ENCODE measurements at regions not wholly inside any gene's neighbourhood (a gene's known extent, or its start where the extent isn't known, plus 50 kb on each side); places are given as distances from the start of the nearest gene placed in this dataset.
"Not testable (repeated sequence)": the region's sequence is repeated elsewhere in the genome, so short reads cannot be mapped to it uniquely, and the experiment has no call there.

- DNase-seq: no peak
These were observed 649.0 kb upstream of the ANKRD30A start for GRCh38 chr10:36476399-36476798.

- no peak for DNase-seq
These were observed 649.7 kb upstream of the ANKRD30A start for GRCh38 chr10:36475746-36476145.

GRCh38 chr10:36474456-36474855, 650.9 kb upstream of the ANKRD30A start:
- no peak for DNase-seq

GRCh38 chr10:36473122-36473521, 652.3 kb upstream of the ANKRD30A start:
- DNase-seq: no peak

- DNase-seq: no peak
These were observed 655.8 kb upstream of the ANKRD30A start for GRCh38 chr10:36469585-36469984.

GRCh38 chr10:36468620-36469019, 656.8 kb upstream of the ANKRD30A start:
- DNase-seq: no peak

GRCh38 chr10:36465604-36466379, 659.6 kb upstream of the ANKRD30A start:
- DNase-seq: no peak

- DNase-seq: no peak
These were observed 661.1 kb upstream of the ANKRD30A start for GRCh38 chr10:36464291-36464690.

- DNase-seq: no peak
These were observed 662.0 kb upstream of the ANKRD30A start for GRCh38 chr10:36463390-36463789.

GRCh38 chr10:36462194-36462593, 663.2 kb upstream of the ANKRD30A start:
- no peak for DNase-seq

- not testable (repeated sequence) for DNase-seq
These were observed 667.0 kb upstream of the ANKRD30A start for GRCh38 chr10:36458437-36458836.

- no peak for DNase-seq
These were observed 667.6 kb upstream of the ANKRD30A start for GRCh38 chr10:36457751-36458150.

GRCh38 chr10:36455526-36456133, 669.8 kb upstream of the ANKRD30A start:
- DNase-seq: no peak

- no peak for DNase-seq
These were observed 672.5 kb upstream of the ANKRD30A start for GRCh38 chr10:36452851-36453250.

GRCh38 chr10:36451391-36451970, 673.9 kb upstream of the ANKRD30A start:
- no peak for DNase-seq

GRCh38 chr10:36450380-36450779, 675.0 kb upstream of the ANKRD30A start:
- no peak for DNase-seq

GRCh38 chr10:36448760-36449691, 676.4 kb upstream of the ANKRD30A start:
- DNase-seq: no peak

- DNase-seq: no peak
These were observed 678.5 kb upstream of the ANKRD30A start for GRCh38 chr10:36446881-36447280.

GRCh38 chr10:36443233-36443632, 682.2 kb upstream of the ANKRD30A start:
- DNase-seq: no peak

- no peak for DNase-seq
These were observed 683.8 kb upstream of the ANKRD30A start for GRCh38 chr10:36441557-36441956.

- no peak for DNase-seq
These were observed 684.9 kb upstream of the ANKRD30A start for GRCh38 chr10:36440539-36440938.

GRCh38 chr10:36437367-36437766, 688.0 kb upstream of the ANKRD30A start:
- DNase-seq: no peak

GRCh38 chr10:36428507-36428906, 696.9 kb upstream of the ANKRD30A start:
- DNase-seq: no peak
